ENCODE measurements at regions not wholly inside any gene's neighbourhood (a gene's known extent, or its start where the extent isn't known, plus 50 kb on each side); places are given as distances from the start of the nearest gene placed in this dataset.
"Not testable (repeated sequence)": the region's sequence is repeated elsewhere in the genome, so short reads cannot be mapped to it uniquely, and the experiment has no call there.

DNA sequence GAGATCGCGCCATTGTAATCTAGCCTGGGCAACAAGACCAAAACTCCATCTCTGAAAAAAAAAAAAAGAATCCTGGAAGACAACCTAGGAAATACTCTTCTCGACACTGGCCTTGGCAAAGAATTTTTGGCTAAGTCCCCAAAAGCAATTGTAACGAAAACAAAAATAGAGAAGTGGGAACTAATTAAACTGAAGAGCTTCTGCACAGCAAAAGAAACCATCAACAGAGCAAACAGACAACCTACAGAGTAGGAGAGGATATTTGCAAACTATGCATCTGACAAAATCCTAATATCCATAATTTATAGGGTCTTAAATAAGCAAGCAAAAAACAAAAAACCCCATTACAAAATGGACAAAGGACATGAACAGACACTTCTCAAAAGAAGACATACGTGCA lies 76.5 kb upstream of the DUSP21 start:
- no peak for DNase-seq
- Histone ChIP-seq H3K36me3 (replicated peaks) (no peaks in the 10 kb centered on the region), H3K27me3 (replicated peaks) (no peaks in the 10 kb centered on the region), H3K4me3 (ENCODE audit: low read depth, low read length) (no peak overlapping the region), H3K27ac (no peak overlapping the region)
- in situ Hi-C loops (cut with HindIII; ENCODE audit: low pct_ligation_motif_present, low sequenced_read_pairs), result no loop called here
- TF ChIP-seq, protein P1, sequence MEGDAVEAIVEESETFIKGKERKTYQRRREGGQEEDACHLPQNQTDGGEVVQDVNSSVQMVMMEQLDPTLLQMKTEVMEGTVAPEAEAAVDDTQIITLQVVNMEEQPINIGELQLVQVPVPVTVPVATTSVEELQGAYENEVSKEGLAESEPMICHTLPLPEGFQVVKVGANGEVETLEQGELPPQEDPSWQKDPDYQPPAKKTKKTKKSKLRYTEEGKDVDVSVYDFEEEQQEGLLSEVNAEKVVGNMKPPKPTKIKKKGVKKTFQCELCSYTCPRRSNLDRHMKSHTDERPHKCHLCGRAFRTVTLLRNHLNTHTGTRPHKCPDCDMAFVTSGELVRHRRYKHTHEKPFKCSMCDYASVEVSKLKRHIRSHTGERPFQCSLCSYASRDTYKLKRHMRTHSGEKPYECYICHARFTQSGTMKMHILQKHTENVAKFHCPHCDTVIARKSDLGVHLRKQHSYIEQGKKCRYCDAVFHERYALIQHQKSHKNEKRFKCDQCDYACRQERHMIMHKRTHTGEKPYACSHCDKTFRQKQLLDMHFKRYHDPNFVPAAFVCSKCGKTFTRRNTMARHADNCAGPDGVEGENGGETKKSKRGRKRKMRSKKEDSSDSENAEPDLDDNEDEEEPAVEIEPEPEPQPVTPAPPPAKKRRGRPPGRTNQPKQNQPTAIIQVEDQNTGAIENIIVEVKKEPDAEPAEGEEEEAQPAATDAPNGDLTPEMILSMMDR (IDR thresholded peaks at IDR 0.05; ENCODE audit: low read depth, low read length, missing control alignments), result no peak

DNA sequence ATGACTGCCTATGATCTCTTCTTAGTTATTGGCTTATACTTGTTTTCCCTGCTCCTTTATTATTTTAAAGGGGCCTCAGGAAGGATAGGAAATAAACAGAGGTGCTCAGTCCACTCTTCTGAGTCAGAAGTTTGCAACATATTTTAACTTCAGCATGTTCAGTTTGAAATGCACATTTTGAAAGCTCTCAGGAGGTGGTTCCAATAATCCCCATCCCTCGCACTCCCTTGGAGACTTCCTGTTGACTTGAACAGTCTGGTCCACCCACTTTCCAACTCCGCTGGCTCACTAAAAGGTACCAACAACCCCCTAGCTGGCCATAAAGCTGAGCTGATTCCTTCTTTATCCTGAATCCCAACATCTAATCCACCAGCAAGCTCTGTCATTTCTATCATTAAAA lies 78.3 kb upstream of the DUSP21 start:
- Histone ChIP-seq H3K27me3 (replicated peaks) (no peaks in the 10 kb centered on the region), H3K36me3 (replicated peaks) (no peaks in the 10 kb centered on the region), H3K27ac (no peak overlapping the region), H3K4me3 (ENCODE audit: low read depth, low read length) (no peak overlapping the region)
- in situ Hi-C loops (cut with HindIII; ENCODE audit: low pct_ligation_motif_present, low sequenced_read_pairs), result no loop called here
- DNase-seq, result no peak
- TF ChIP-seq, protein P1 (IDR thresholded peaks at IDR 0.05; ENCODE audit: low read depth, low read length, missing control alignments), result no peak

GRCh38 chrX:44747969-44748368 lies 95.9 kb upstream of the DUSP21 start:
- H3K4me3 ChIP-seq (ENCODE audit: low read depth, low read length), result no peak overlapping the region
- no peak overlapping the region for H3K27ac ChIP-seq
- in situ Hi-C loops (cut with HindIII; ENCODE audit: low pct_ligation_motif_present, low sequenced_read_pairs), result no loop called here
- TF ChIP-seq, protein P1 (IDR thresholded peaks at IDR 0.05; ENCODE audit: low read depth, low read length, missing control alignments), result no peak
- peak; percentile 9 for DNase-seq
- H3K36me3 ChIP-seq (replicated peaks), result no peaks in the 10 kb centered on the region
- no peaks in the 10 kb centered on the region for H3K27me3 ChIP-seq (replicated peaks)

- DNase-seq, result no peak
- Histone ChIP-seq H3K4me3 (ENCODE audit: low read depth, low read length) (no peak overlapping the region), H3K27ac (no peak overlapping the region), H3K27me3 (replicated peaks) (no peaks in the 10 kb centered on the region), H3K36me3 (replicated peaks) (no peaks in the 10 kb centered on the region)
- in situ Hi-C loops (cut with HindIII; ENCODE audit: low pct_ligation_motif_present, low sequenced_read_pairs), result no loop called here
- TF ChIP-seq, protein P1 (IDR thresholded peaks at IDR 0.05; ENCODE audit: low read depth, low read length, missing control alignments), result no peak
Measured at GRCh38 chrX:44747317-44747716, 96.5 kb upstream of the DUSP21 start.

DNA sequence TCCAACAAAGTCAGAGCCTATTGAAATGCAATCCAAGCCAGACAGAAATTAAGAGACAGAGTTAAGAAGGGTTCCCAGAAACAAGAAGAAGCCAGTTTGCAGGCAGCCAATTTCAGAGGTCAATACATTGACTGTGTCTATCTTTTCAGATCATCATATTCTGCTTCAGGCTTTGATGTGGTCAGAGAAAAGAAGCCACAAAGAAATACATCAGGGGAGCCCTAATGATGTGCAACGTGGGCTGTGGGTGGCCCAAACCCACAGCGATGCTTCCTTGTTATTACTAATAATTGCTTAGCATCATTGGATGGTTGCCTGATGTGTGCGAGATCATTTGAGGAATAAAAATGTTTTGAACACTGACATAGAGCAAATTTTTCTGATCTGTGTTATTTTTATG lies 99.0 kb upstream of the DUSP21 start:
- Histone ChIP-seq H3K27ac (no peak overlapping the region), H3K36me3 (replicated peaks) (no peaks in the 10 kb centered on the region), H3K4me3 (ENCODE audit: low read depth, low read length) (no peak overlapping the region), H3K27me3 (replicated peaks) (no peaks in the 10 kb centered on the region)
- TF ChIP-seq, protein P1 (IDR thresholded peaks at IDR 0.05; ENCODE audit: low read depth, low read length, missing control alignments), result no peak
- no peak for DNase-seq
- in situ Hi-C loops (cut with HindIII; ENCODE audit: low pct_ligation_motif_present, low sequenced_read_pairs), result no loop called here

- no peak overlapping the region for H3K27ac ChIP-seq
- H3K27me3 ChIP-seq (replicated peaks), result no peaks in the 10 kb centered on the region
- TF ChIP-seq, protein P1 (IDR thresholded peaks at IDR 0.05; ENCODE audit: low read depth, low read length, missing control alignments), result no peak
- in situ Hi-C loops (cut with HindIII; ENCODE audit: low pct_ligation_motif_present, low sequenced_read_pairs), result no loop called here
- no peak for DNase-seq
- no peaks in the 10 kb centered on the region for H3K36me3 ChIP-seq (replicated peaks)
- no peak overlapping the region for H3K4me3 ChIP-seq (ENCODE audit: low read depth, low read length)
Measured at GRCh38 chrX:44742480-44743155, 101.2 kb upstream of the DUSP21 start.

DNA sequence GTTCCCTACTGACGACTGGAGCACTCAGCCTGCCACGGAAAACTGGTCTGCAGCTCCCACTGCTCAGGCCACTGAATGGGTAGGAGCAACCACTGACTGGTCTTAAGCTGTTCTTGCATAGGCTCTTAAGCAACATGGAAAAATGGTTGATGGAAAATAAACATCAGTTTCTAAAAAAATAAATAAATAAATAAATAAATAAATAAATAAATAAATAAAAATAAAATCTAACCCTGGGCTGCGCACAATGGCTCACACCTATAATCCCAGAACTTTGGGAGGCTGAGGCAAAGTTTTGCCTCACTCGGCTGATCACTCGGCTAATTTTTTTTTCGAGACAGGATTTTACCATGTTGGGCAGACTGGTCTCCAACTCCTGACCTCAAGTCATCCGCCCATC lies 102.0 kb upstream of the DUSP21 start:
- H3K36me3 ChIP-seq (replicated peaks); H3K27ac ChIP-seq; H3K4me3 ChIP-seq (ENCODE audit: low read depth, low read length); DNase-seq; in situ Hi-C loops (cut with HindIII; ENCODE audit: low pct_ligation_motif_present, low sequenced_read_pairs); H3K27me3 ChIP-seq (replicated peaks): not testable (repeated sequence)

DNA sequence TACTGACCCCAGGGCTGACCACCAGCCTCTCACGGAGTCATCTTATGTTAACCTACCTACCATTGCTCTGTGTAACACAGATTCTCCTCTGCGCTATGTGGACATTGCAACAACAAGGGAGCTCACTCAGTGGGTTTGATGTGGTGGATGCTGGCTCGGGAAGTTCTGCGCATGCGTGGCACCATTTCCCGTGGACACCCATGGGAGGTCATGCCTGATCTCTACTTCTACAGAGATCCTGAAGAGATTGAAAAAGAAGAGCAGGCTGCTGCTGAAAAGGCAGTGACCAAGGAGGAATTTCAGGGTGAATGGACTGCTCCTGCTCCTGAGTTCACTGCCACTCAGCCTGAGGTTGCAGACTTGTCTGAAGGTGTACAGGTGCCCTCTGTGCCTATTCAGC lies 102.4 kb upstream of the DUSP21 start:
- in situ Hi-C loops (cut with HindIII; ENCODE audit: low pct_ligation_motif_present, low sequenced_read_pairs); H3K36me3 ChIP-seq (replicated peaks); H3K27me3 ChIP-seq (replicated peaks); H3K27ac ChIP-seq; DNase-seq; H3K4me3 ChIP-seq (ENCODE audit: low read depth, low read length): not testable (repeated sequence)

All from brain microvascular endothelial cell (primary cell).